ENCODE measurements at regions not wholly inside any gene's neighbourhood (a gene's known extent, or its start where the extent isn't known, plus 50 kb on each side); places are given as distances from the start of the nearest gene placed in this dataset.
"Not testable (repeated sequence)": the region's sequence is repeated elsewhere in the genome, so short reads cannot be mapped to it uniquely, and the experiment has no call there.

GRCh38 chr11:101291279-101291678 lies 161.7 kb upstream of the PGR start:
- ATAC-seq, result no peak

GRCh38 chr11:101288392-101288791 lies 158.8 kb upstream of the PGR start:
- no peak for ATAC-seq

- ATAC-seq, result no peak
Observed at GRCh38 chr11:101279728-101280127, 150.1 kb upstream of the PGR start.

GRCh38 chr11:101278286-101278685 lies 148.7 kb upstream of the PGR start:
- no peak for ATAC-seq

GRCh38 chr11:101277036-101277435 lies 147.4 kb upstream of the PGR start:
- ATAC-seq, result no peak

GRCh38 chr11:101269990-101270660 lies 140.5 kb upstream of the PGR start:
- ATAC-seq, result no peak

- no peak for ATAC-seq
Observed at GRCh38 chr11:101269390-101269789, 139.8 kb upstream of the PGR start.

- no peak for ATAC-seq
Observed at GRCh38 chr11:101267654-101268053, 138.0 kb upstream of the PGR start.

- ATAC-seq, result peak; percentile 59
Observed at GRCh38 chr11:101264306-101264705, 134.7 kb upstream of the PGR start.

GRCh38 chr11:101262995-101263394 lies 133.4 kb upstream of the PGR start:
- no peak for ATAC-seq

GRCh38 chr11:101262258-101262657 lies 132.6 kb upstream of the PGR start:
- ATAC-seq, result no peak

- ATAC-seq, result peak; percentile 51
Observed at GRCh38 chr11:101255036-101255435, 125.4 kb upstream of the PGR start.

GRCh38 chr11:101254037-101254436 lies 124.4 kb upstream of the PGR start:
- no peak for ATAC-seq

GRCh38 chr11:101245635-101246034 lies 116.0 kb upstream of the PGR start:
- ATAC-seq, result not testable (repeated sequence)

- ATAC-seq, result not testable (repeated sequence)
Observed at GRCh38 chr11:101245081-101245480, 115.5 kb upstream of the PGR start.

- ATAC-seq, result no peak
Observed at GRCh38 chr11:101241160-101241795, 111.7 kb upstream of the PGR start.

- ATAC-seq, result not testable (repeated sequence)
Observed at GRCh38 chr11:101231207-101231834, 101.7 kb upstream of the PGR start.

- no peak for ATAC-seq
Observed at GRCh38 chr11:101226617-101227016, 97.0 kb upstream of the PGR start.

GRCh38 chr11:101224221-101224620 lies 94.6 kb upstream of the PGR start:
- no peak for ATAC-seq

- ATAC-seq, result not testable (repeated sequence)
Observed at GRCh38 chr11:101218091-101218490, 88.5 kb upstream of the PGR start.

GRCh38 chr11:101216091-101216490 lies 86.5 kb upstream of the PGR start:
- not testable (repeated sequence) for ATAC-seq

- no peak for ATAC-seq
Observed at GRCh38 chr11:101215069-101215468, 85.5 kb upstream of the PGR start.

GRCh38 chr11:101211407-101211975 lies 81.9 kb upstream of the PGR start:
- no peak for ATAC-seq

GRCh38 chr11:101202614-101203013 lies 73.0 kb upstream of the PGR start:
- ATAC-seq, result no peak

Data from esophagus mucosa (tissue), 1 donor.